MM.1S (cell line): ENCODE measurements at regions not wholly inside any gene's neighbourhood (a gene's known extent, or its start where the extent isn't known, plus 50 kb on each side); places are given as distances from the start of the nearest gene placed in this dataset.

ENCODE experiments used
- CTCF ChIP-seq: fragments of 300-600 bp; sonication (generic); IDR thresholded peaks from 2 replicates; pipeline ENCODE4 v1.5.1; 2016; ENCODE audit warnings: antibody characterized with exemption, low read length, mixed read lengths
- EZH2 ChIP-seq: fragments of 300-600 bp; sonication (generic); optimal IDR thresholded peaks from 2 replicates; pipeline ENCODE3; 2017; ENCODE audit warnings: low read depth, mild to moderate bottlenecking, antibody characterized with exemption, low read length, mixed read lengths

- TF ChIP-seq EZH2: no peak
- no peak for TF ChIP-seq CTCF
Measured at GRCh38 chr17:36885153-36885735, 52.0 kb upstream of the LHX1 start.
